Neuronal stem cell (in vitro differentiated cells): ENCODE measurements at regions not wholly inside any gene's neighbourhood (a gene's known extent, or its start where the extent isn't known, plus 50 kb on each side); places are given as distances from the start of the nearest gene placed in this dataset.

ENCODE experiments used
- DNase-seq: peaks from one replicate; pipeline ENCODE4 v3.0.0-alpha.2; 2013; ENCODE audit warnings: low spot score
- H2AFZ ChIP-seq: one replicate; pipeline ENCODE4 v1.6.1; 2013; ENCODE audit warnings: mild to moderate bottlenecking, low read length, inconsistent platforms
- H2AK5ac ChIP-seq: 2 replicates; pipeline ENCODE4 v1.6.1; 2013; ENCODE audit warnings: low read depth, mild to moderate bottlenecking, inconsistent platforms, low read length, moderate library complexity, mixed read lengths
- H2BK120ac ChIP-seq: 2 replicates; pipeline ENCODE4 v1.6.1; 2013; ENCODE audit warnings: low read depth, mild to moderate bottlenecking, inconsistent platforms, low read length, moderate library complexity, mixed read lengths
- H2BK12ac ChIP-seq: one replicate; pipeline ENCODE4 v1.6.1; 2013; ENCODE audit warnings: low read length, inconsistent platforms
- H2BK15ac ChIP-seq: 2 replicates; pipeline ENCODE4 v1.6.1; 2013; ENCODE audit warnings: mild to moderate bottlenecking, low read length, inconsistent platforms, mixed read lengths
- H2BK5ac ChIP-seq: one replicate; pipeline ENCODE4 v1.6.1; 2013; ENCODE audit warnings: inconsistent platforms, mild to moderate bottlenecking, low read length, moderate library complexity
- H3K14ac ChIP-seq: one replicate; pipeline ENCODE4 v1.6.1; 2013; ENCODE audit warnings: low read length, inconsistent platforms
- H3K18ac ChIP-seq: 2 replicates; pipeline ENCODE4 v1.6.1; 2013; ENCODE audit warnings: low read length, inconsistent platforms
- H3K23ac ChIP-seq: 2 replicates; pipeline ENCODE4 v1.6.1; 2013; ENCODE audit warnings: low read depth, mild to moderate bottlenecking, mixed read lengths, low read length, inconsistent platforms; ENCODE audit not compliant: poor library complexity
- H3K27ac ChIP-seq: replicated peaks from 3 replicates; pipeline ENCODE4 v1.5.1; 2013; ENCODE audit warnings: low read length, inconsistent platforms
- H3K27me3 ChIP-seq, 3 experiments: 2 replicates each; pipeline ENCODE4 v1.6.1; 2013; ENCODE audit warnings: low read length in 3 of 3, mild to moderate bottlenecking in 2 of 3, inconsistent platforms in 1 of 3, low read depth in 1 of 3, mixed read lengths in 1 of 3, moderate library complexity in 1 of 3; ENCODE audit not compliant: control insufficient read depth in 3 of 3, insufficient read depth in 3 of 3
- H3K36me3 ChIP-seq, 2 donors: replicated peaks in 1 of 2; 2 replicates each; pipeline ENCODE4 v1.6.1; 2013; ENCODE audit warnings: low read length in 2 of 2; ENCODE audit not compliant: control insufficient read depth in 2 of 2, insufficient read depth in 2 of 2
- H3K4ac ChIP-seq: 2 replicates; pipeline ENCODE4 v1.6.1; 2013; ENCODE audit warnings: inconsistent platforms, mild to moderate bottlenecking, low read length, moderate library complexity
- H3K4me1 ChIP-seq, 2 donors: 1 replicate in 1 of 2; 2 replicates in 1 of 2; pipeline ENCODE4 v1.6.1; 2013; ENCODE audit warnings: low read length in 2 of 2, low read depth in 1 of 2; ENCODE audit not compliant: control insufficient read depth in 2 of 2, insufficient read depth in 1 of 2
- H3K4me2 ChIP-seq: one replicate; pipeline ENCODE4 v1.6.1; 2013; ENCODE audit warnings: mild to moderate bottlenecking, low read length, inconsistent platforms; ENCODE audit not compliant: insufficient read depth, poor library complexity, severe bottlenecking
- H3K4me3 ChIP-seq, 2 donors: 2 replicates each; pipeline ENCODE4 v1.5.1; 2013; ENCODE audit warnings: low read length in 2 of 2, mild to moderate bottlenecking in 2 of 2, inconsistent platforms in 1 of 2, moderate library complexity in 1 of 2
- H3K79me1 ChIP-seq: one replicate; pipeline ENCODE4 v1.6.1; 2013; ENCODE audit warnings: low read depth, mild to moderate bottlenecking, inconsistent platforms, low read length, moderate library complexity
- H3K9ac ChIP-seq: one replicate; pipeline ENCODE4 v1.6.1; 2013; ENCODE audit warnings: mild to moderate bottlenecking, low read depth, low read length, inconsistent platforms; ENCODE audit not compliant: poor library complexity
- H3K9me3 ChIP-seq, 2 donors: replicated peaks in 1 of 2; 2 replicates each; pipeline versions ENCODE3 to v1.6.1; 2013; ENCODE audit warnings: low read length in 2 of 2, mild to moderate bottlenecking in 2 of 2, inconsistent platforms in 1 of 2, low read depth in 1 of 2, mixed read lengths in 1 of 2, moderate library complexity in 1 of 2; ENCODE audit not compliant: control insufficient read depth in 2 of 2, insufficient read depth in 1 of 2
- H4K8ac ChIP-seq: one replicate; pipeline ENCODE4 v1.6.1; 2013; ENCODE audit warnings: low read depth, mild to moderate bottlenecking, inconsistent platforms, low read length, moderate library complexity
- H4K91ac ChIP-seq: one replicate; pipeline ENCODE4 v1.6.1; 2013; ENCODE audit warnings: low read length, low read depth, mild to moderate bottlenecking, inconsistent platforms; ENCODE audit not compliant: poor library complexity
- WGBS, 2 donors: extraction: QIAGEN DNeasy Blood & Tissue Kit; methylation state at CpG; one replicate each; pipeline ENCODE4 v1.1.7; 2013; ENCODE audit warnings: missing lambda C conversion rate in 2 of 2, mixed read lengths in 1 of 2; ENCODE audit not compliant: insufficient read length in 2 of 2, insufficient replicate concordance in 1 of 2; ENCODE audit errors: extremely low coverage in 2 of 2; 5-methylcytosine and 5-hydroxymethylcytosine counted together

- H3K9me3 ChIP-seq: peaks cover 0 to 2% of the 10 kb centered on the region in 2 donors
- H2BK120ac ChIP-seq: no peak overlapping the region
- no peak overlapping the region for H3K4me2 ChIP-seq
- H3K79me1 ChIP-seq: no peaks in the 10 kb centered on the region
- WGBS, 2 donors: no CpG with 5 or more reads among the region's 2 CpGs
- H3K18ac ChIP-seq: no peak overlapping the region
- H2BK12ac ChIP-seq: no peak overlapping the region
- H4K8ac ChIP-seq: no peak overlapping the region
- no peaks in the 10 kb centered on the region for H3K36me3 ChIP-seq
- H2AFZ ChIP-seq: no peak overlapping the region
- no peaks in the 10 kb centered on the region for H3K4me1 ChIP-seq
- H3K23ac ChIP-seq: no peak overlapping the region
- DNase-seq: no peak
- H2BK15ac ChIP-seq: no peak overlapping the region
- H2BK5ac ChIP-seq: no peak overlapping the region
- no peak overlapping the region for H3K9ac ChIP-seq
- H2AK5ac ChIP-seq: no peak overlapping the region
- H4K91ac ChIP-seq: no peak overlapping the region
- no peaks in the 10 kb centered on the region for H3K27me3 ChIP-seq
- no peak overlapping the region for H3K14ac ChIP-seq
- no peak overlapping the region for H3K4me3 ChIP-seq
- H3K27ac ChIP-seq: no peak overlapping the region
- no peak overlapping the region for H3K4ac ChIP-seq
Measured at GRCh38 chr4:14504162-14504561, 498.1 kb upstream of the CPEB2 start.

GRCh38 chr4:14513471-14513870, 488.8 kb upstream of the CPEB2 start:
- no CpG with 5 or more reads among the region's 4 CpGs for WGBS, 2 donors
- Histone ChIP-seq H3K4ac (no peak overlapping the region), H2AK5ac (no peak overlapping the region), H3K18ac (no peak overlapping the region), H3K9me3 (no peaks in the 10 kb centered on the region), H2BK15ac (no peak overlapping the region), H3K4me2 (no peak overlapping the region), H2BK12ac (no peak overlapping the region), H2BK120ac (no peak overlapping the region), H4K8ac (no peak overlapping the region), H3K9ac (no peak overlapping the region), H3K23ac (no peak overlapping the region), H2AFZ (no peak overlapping the region), H2BK5ac (no peak overlapping the region), H3K27ac (no peak overlapping the region), H3K79me1 (no peaks in the 10 kb centered on the region), H3K4me3 (no peak overlapping the region), H3K27me3 (no peaks in the 10 kb centered on the region), H3K4me1 (peaks cover 0 to 1% of the 10 kb centered on the region in 2 donors), H4K91ac (no peak overlapping the region), H3K36me3 (no peaks in the 10 kb centered on the region), H3K14ac (no peak overlapping the region)
- DNase-seq: no peak

- DNase-seq: no peak
- Histone ChIP-seq H3K9ac (no peak overlapping the region), H4K8ac (no peak overlapping the region), H4K91ac (no peak overlapping the region), H2AK5ac (no peak overlapping the region), H3K27me3 (no peaks in the 10 kb centered on the region), H3K23ac (no peak overlapping the region), H3K18ac (no peak overlapping the region), H3K4ac (no peak overlapping the region), H3K4me2 (no peak overlapping the region), H3K9me3 (no peaks in the 10 kb centered on the region), H3K36me3 (no peaks in the 10 kb centered on the region), H2AFZ (no peak overlapping the region), H3K79me1 (no peaks in the 10 kb centered on the region), H3K14ac (no peak overlapping the region), H3K4me3 (no peak overlapping the region), H3K27ac (no peak overlapping the region), H2BK15ac (no peak overlapping the region), H2BK5ac (no peak overlapping the region), H2BK120ac (no peak overlapping the region), H3K4me1 (peaks cover 0 to 1% of the 10 kb centered on the region in 2 donors), H2BK12ac (no peak overlapping the region)
- WGBS, 2 donors: no CpG with 5 or more reads among the region's 2 CpGs
Measured at GRCh38 chr4:14515556-14515955, 486.7 kb upstream of the CPEB2 start.

GRCh38 chr4:14518136-14518535, 484.1 kb upstream of the CPEB2 start:
- Histone ChIP-seq H3K27me3 (no peaks in the 10 kb centered on the region), H3K4me1 (peaks cover 0 to 1% of the 10 kb centered on the region in 2 donors), H2BK15ac (no peak overlapping the region), H3K4ac (no peak overlapping the region), H3K4me3 (no peak overlapping the region), H3K18ac (no peak overlapping the region), H2BK120ac (no peak overlapping the region), H3K14ac (no peak overlapping the region), H3K79me1 (no peaks in the 10 kb centered on the region), H2AK5ac (no peak overlapping the region), H2AFZ (no peak overlapping the region), H2BK12ac (no peak overlapping the region), H4K91ac (no peak overlapping the region), H3K9ac (no peak overlapping the region), H3K36me3 (no peaks in the 10 kb centered on the region), H3K27ac (no peak overlapping the region), H3K9me3 (no peaks in the 10 kb centered on the region), H4K8ac (no peak overlapping the region), H3K4me2 (no peak overlapping the region), H3K23ac (no peak overlapping the region), H2BK5ac (no peak overlapping the region)
- DNase-seq: no peak
- no CpG with 5 or more reads among the region's 2 CpGs for WGBS, 2 donors
